ENCODE measurements at regions not wholly inside any gene's neighbourhood (a gene's known extent, or its start where the extent isn't known, plus 50 kb on each side); places are given as distances from the start of the nearest gene placed in this dataset.

- no peak overlapping the region for H3K27ac ChIP-seq (ENCODE audit: low read depth in 1 of 2, low read length in 2 of 2)
- H3K4me3 ChIP-seq (ENCODE audit: low read depth in 1 of 3, low read length in 3 of 3): no peak overlapping the region
Measured at GRCh38 chr18:34990597-34990996, 50.6 kb upstream of the MAPRE2 start.

More at GRCh38 chr18:34990597-34990996, 50.6 kb upstream of the MAPRE2 start:
- Histone ChIP-seq H3K27me3 (ENCODE audit: control insufficient read depth in 4 of 4, insufficient read depth in 4 of 4, low read length in 3 of 4) (no peaks in the 10 kb centered on the region), H3K36me3 (ENCODE audit: control insufficient read depth in 4 of 4, insufficient read depth in 3 of 4, low read depth in 1 of 4, low read length in 3 of 4) (no peaks in the 10 kb centered on the region), H3K9me3 (ENCODE audit: control insufficient read depth in 4 of 4, low read length in 3 of 4) (no peaks in the 10 kb centered on the region), H3K9ac (ENCODE audit: low read depth in 1 of 2, low read length in 2 of 2) (no peak overlapping the region), H3K4me1 (ENCODE audit: control insufficient read depth in 4 of 4, insufficient read depth in 4 of 4, low read length in 3 of 4) (no peaks in the 10 kb centered on the region)
- WGBS: 92% methylated on average over 4 of the region's 4 CpGs
- no peak for DNase-seq (ENCODE audit: low spot score)
- TF ChIP-seq NR2F2 (IDR thresholded peaks at IDR 0.05): no peak
- TF ChIP-seq YY1 (IDR thresholded peaks at IDR 0.05): no peak
- TF ChIP-seq, protein P1, sequence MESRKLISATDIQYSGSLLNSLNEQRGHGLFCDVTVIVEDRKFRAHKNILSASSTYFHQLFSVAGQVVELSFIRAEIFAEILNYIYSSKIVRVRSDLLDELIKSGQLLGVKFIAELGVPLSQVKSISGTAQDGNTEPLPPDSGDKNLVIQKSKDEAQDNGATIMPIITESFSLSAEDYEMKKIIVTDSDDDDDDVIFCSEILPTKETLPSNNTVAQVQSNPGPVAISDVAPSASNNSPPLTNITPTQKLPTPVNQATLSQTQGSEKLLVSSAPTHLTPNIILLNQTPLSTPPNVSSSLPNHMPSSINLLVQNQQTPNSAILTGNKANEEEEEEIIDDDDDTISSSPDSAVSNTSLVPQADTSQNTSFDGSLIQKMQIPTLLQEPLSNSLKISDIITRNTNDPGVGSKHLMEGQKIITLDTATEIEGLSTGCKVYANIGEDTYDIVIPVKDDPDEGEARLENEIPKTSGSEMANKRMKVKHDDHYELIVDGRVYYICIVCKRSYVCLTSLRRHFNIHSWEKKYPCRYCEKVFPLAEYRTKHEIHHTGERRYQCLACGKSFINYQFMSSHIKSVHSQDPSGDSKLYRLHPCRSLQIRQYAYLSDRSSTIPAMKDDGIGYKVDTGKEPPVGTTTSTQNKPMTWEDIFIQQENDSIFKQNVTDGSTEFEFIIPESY (IDR thresholded peaks at IDR 0.05): no peak
- no peak for TF ChIP-seq HNF4G (IDR thresholded peaks at IDR 0.05)
- no peak for TF ChIP-seq RAD21 (IDR thresholded peaks at IDR 0.05)
- TF ChIP-seq, protein P2, sequence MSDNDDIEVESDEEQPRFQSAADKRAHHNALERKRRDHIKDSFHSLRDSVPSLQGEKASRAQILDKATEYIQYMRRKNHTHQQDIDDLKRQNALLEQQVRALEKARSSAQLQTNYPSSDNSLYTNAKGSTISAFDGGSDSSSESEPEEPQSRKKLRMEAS (IDR thresholded peaks at IDR 0.05): no peak
- no peak for TF ChIP-seq REST (IDR thresholded peaks at IDR 0.05)
- TF ChIP-seq, protein P3, sequence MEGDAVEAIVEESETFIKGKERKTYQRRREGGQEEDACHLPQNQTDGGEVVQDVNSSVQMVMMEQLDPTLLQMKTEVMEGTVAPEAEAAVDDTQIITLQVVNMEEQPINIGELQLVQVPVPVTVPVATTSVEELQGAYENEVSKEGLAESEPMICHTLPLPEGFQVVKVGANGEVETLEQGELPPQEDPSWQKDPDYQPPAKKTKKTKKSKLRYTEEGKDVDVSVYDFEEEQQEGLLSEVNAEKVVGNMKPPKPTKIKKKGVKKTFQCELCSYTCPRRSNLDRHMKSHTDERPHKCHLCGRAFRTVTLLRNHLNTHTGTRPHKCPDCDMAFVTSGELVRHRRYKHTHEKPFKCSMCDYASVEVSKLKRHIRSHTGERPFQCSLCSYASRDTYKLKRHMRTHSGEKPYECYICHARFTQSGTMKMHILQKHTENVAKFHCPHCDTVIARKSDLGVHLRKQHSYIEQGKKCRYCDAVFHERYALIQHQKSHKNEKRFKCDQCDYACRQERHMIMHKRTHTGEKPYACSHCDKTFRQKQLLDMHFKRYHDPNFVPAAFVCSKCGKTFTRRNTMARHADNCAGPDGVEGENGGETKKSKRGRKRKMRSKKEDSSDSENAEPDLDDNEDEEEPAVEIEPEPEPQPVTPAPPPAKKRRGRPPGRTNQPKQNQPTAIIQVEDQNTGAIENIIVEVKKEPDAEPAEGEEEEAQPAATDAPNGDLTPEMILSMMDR (IDR thresholded peaks at IDR 0.05; ENCODE audit: low read depth, low read length, missing input control): no peak
- TF ChIP-seq SP1 (IDR thresholded peaks at IDR 0.05): no peak
- TF ChIP-seq FOXA1 (IDR thresholded peaks at IDR 0.05): no peak
- no peak for TF ChIP-seq TAF1 (conservative IDR thresholded peaks at IDR 0.05)
- TF ChIP-seq EGR1 (IDR thresholded peaks at IDR 0.05; ENCODE audit: low read depth in 2 of 2): no peak
- no peak for TF ChIP-seq RXRA (IDR thresholded peaks at IDR 0.05)
- no peak for TF ChIP-seq JUND (IDR thresholded peaks at IDR 0.05)
- no peak for TF ChIP-seq FOXA2 (IDR thresholded peaks at IDR 0.05)
- no peak for TF ChIP-seq HNF4A (conservative IDR thresholded peaks at IDR 0.05)
